IPS-15b (cell line): ENCODE measurements at regions not wholly inside any gene's neighbourhood (a gene's known extent, or its start where the extent isn't known, plus 50 kb on each side); places are given as distances from the start of the nearest gene placed in this dataset.

Experiments
- H3K27me3 ChIP-seq: one replicate; pipeline ENCODE4 v1.6.1; 2013; ENCODE audit warnings: low read length; ENCODE audit not compliant: control insufficient read depth, insufficient read depth
- H3K36me3 ChIP-seq: one replicate; pipeline ENCODE4 v1.6.1; 2013; ENCODE audit warnings: low read length; ENCODE audit not compliant: control insufficient read depth, insufficient read depth
- H3K4me1 ChIP-seq: one replicate; pipeline ENCODE4 v1.6.1; 2013; ENCODE audit warnings: mild to moderate bottlenecking, low read length; ENCODE audit not compliant: control insufficient read depth, insufficient read depth
- H3K4me3 ChIP-seq: one replicate; pipeline ENCODE4 v1.5.1; 2013; ENCODE audit warnings: low read depth, low read length
- H3K9ac ChIP-seq: one replicate; pipeline ENCODE4 v1.6.1; 2013; ENCODE audit warnings: low read depth, mild to moderate bottlenecking, low read length
- H3K9me3 ChIP-seq: one replicate; pipeline ENCODE4 v1.6.1; 2013; ENCODE audit warnings: mild to moderate bottlenecking, low read length; ENCODE audit not compliant: control insufficient read depth, insufficient read depth

- Histone ChIP-seq H3K36me3 (no peaks in the 10 kb centered on the region), H3K9me3 (no peaks in the 10 kb centered on the region), H3K9ac (no peak overlapping the region), H3K4me1 (no peaks in the 10 kb centered on the region), H3K4me3 (no peak overlapping the region), H3K27me3 (no peaks in the 10 kb centered on the region)
These were observed 150.0 kb upstream of the ROBO2 start for GRCh38 chr3:76889911-76890310.

- H3K9me3 ChIP-seq = no peaks in the 10 kb centered on the region
- H3K4me3 ChIP-seq = no peak overlapping the region
- no peak overlapping the region for H3K9ac ChIP-seq
- no peaks in the 10 kb centered on the region for H3K36me3 ChIP-seq
- no peaks in the 10 kb centered on the region for H3K4me1 ChIP-seq
- no peaks in the 10 kb centered on the region for H3K27me3 ChIP-seq
These were observed 142.8 kb upstream of the ROBO2 start for GRCh38 chr3:76897076-76897475.

GRCh38 chr3:76900596-76900995, 139.3 kb upstream of the ROBO2 start:
- H3K9ac ChIP-seq = no peak overlapping the region
- H3K4me1 ChIP-seq = no peaks in the 10 kb centered on the region
- H3K4me3 ChIP-seq = no peak overlapping the region
- H3K36me3 ChIP-seq = no peaks in the 10 kb centered on the region
- H3K27me3 ChIP-seq = no peaks in the 10 kb centered on the region
- H3K9me3 ChIP-seq = no peaks in the 10 kb centered on the region

- Histone ChIP-seq H3K9ac (no peak overlapping the region), H3K4me3 (no peak overlapping the region), H3K27me3 (no peaks in the 10 kb centered on the region), H3K9me3 (no peaks in the 10 kb centered on the region), H3K36me3 (no peaks in the 10 kb centered on the region), H3K4me1 (no peaks in the 10 kb centered on the region)
These were observed 131.7 kb upstream of the ROBO2 start for GRCh38 chr3:76908156-76908555.

- H3K9me3 ChIP-seq = no peaks in the 10 kb centered on the region
- no peaks in the 10 kb centered on the region for H3K4me1 ChIP-seq
- H3K36me3 ChIP-seq = no peaks in the 10 kb centered on the region
- no peaks in the 10 kb centered on the region for H3K27me3 ChIP-seq
- no peak overlapping the region for H3K9ac ChIP-seq
- H3K4me3 ChIP-seq = no peak overlapping the region
These were observed 127.0 kb upstream of the ROBO2 start for GRCh38 chr3:76912841-76913383.

- H3K4me1 ChIP-seq = no peaks in the 10 kb centered on the region
These were observed 122.5 kb upstream of the ROBO2 start for GRCh38 chr3:76917436-76917835.

GRCh38 chr3:76920511-76920910, 119.4 kb upstream of the ROBO2 start:
- H3K4me3 ChIP-seq = no peak overlapping the region
- H3K9ac ChIP-seq = no peak overlapping the region
- H3K27me3 ChIP-seq = no peaks in the 10 kb centered on the region
- H3K4me1 ChIP-seq = no peaks in the 10 kb centered on the region
- no peaks in the 10 kb centered on the region for H3K9me3 ChIP-seq
- no peaks in the 10 kb centered on the region for H3K36me3 ChIP-seq

More at GRCh38 chr3:76917436-76917835, 122.5 kb upstream of the ROBO2 start:
- Histone ChIP-seq H3K27me3 (no peaks in the 10 kb centered on the region), H3K36me3 (no peaks in the 10 kb centered on the region), H3K9me3 (no peaks in the 10 kb centered on the region), H3K4me3 (no peak overlapping the region), H3K9ac (no peak overlapping the region)

GRCh38 chr3:76923485-76923884, 116.4 kb upstream of the ROBO2 start:
- no peaks in the 10 kb centered on the region for H3K36me3 ChIP-seq
- H3K4me3 ChIP-seq = no peak overlapping the region
- H3K9ac ChIP-seq = no peak overlapping the region

GRCh38 chr3:76930712-76931111, 109.2 kb upstream of the ROBO2 start:
- Histone ChIP-seq H3K27me3 (no peaks in the 10 kb centered on the region), H3K4me3 (no peak overlapping the region), H3K9ac (no peak overlapping the region), H3K4me1 (no peaks in the 10 kb centered on the region), H3K9me3 (no peaks in the 10 kb centered on the region), H3K36me3 (no peaks in the 10 kb centered on the region)

More at GRCh38 chr3:76923485-76923884, 116.4 kb upstream of the ROBO2 start:
- H3K4me1 ChIP-seq = no peaks in the 10 kb centered on the region
- H3K27me3 ChIP-seq = no peaks in the 10 kb centered on the region
- H3K9me3 ChIP-seq = no peaks in the 10 kb centered on the region

- no peaks in the 10 kb centered on the region for H3K4me1 ChIP-seq
- H3K36me3 ChIP-seq = no peaks in the 10 kb centered on the region
- no peaks in the 10 kb centered on the region for H3K9me3 ChIP-seq
- no peaks in the 10 kb centered on the region for H3K27me3 ChIP-seq
- H3K9ac ChIP-seq = no peak overlapping the region
- no peak overlapping the region for H3K4me3 ChIP-seq
These were observed 106.7 kb upstream of the ROBO2 start for GRCh38 chr3:76933245-76933644.

GRCh38 chr3:76938962-76939361, 100.9 kb upstream of the ROBO2 start:
- H3K9me3 ChIP-seq = no peaks in the 10 kb centered on the region
- no peak overlapping the region for H3K9ac ChIP-seq
- H3K4me3 ChIP-seq = no peak overlapping the region
- no peaks in the 10 kb centered on the region for H3K27me3 ChIP-seq
- H3K4me1 ChIP-seq = peaks cover 12% of the 10 kb centered on the region
- no peaks in the 10 kb centered on the region for H3K36me3 ChIP-seq

GRCh38 chr3:76940181-76940770, 99.6 kb upstream of the ROBO2 start:
- H3K9ac ChIP-seq = no peak overlapping the region
- no peaks in the 10 kb centered on the region for H3K27me3 ChIP-seq
- H3K9me3 ChIP-seq = no peaks in the 10 kb centered on the region
- no peaks in the 10 kb centered on the region for H3K36me3 ChIP-seq
- no peak overlapping the region for H3K4me3 ChIP-seq
- H3K4me1 ChIP-seq = peaks cover 12% of the 10 kb centered on the region
